ENCODE measurements at regions not wholly inside any gene's neighbourhood (a gene's known extent, or its start where the extent isn't known, plus 50 kb on each side); places are given as distances from the start of the nearest gene placed in this dataset.

GRCh38 chr2:52311862-52312261 is 1279.9 kb upstream of the NRXN1 start:
- no peak overlapping the region for H3K4me3 ChIP-seq
- no peak for DNase-seq
- no peaks in the 10 kb centered on the region for H3K4me1 ChIP-seq
- H3K36me3 ChIP-seq, result no peaks in the 10 kb centered on the region
- TF ChIP-seq CTCF (IDR thresholded peaks at IDR 0.05) (no peak), POLR2A (IDR thresholded peaks at IDR 0.05) (no peak)
- no peaks in the 10 kb centered on the region for H3K9me3 ChIP-seq
- no peaks in the 10 kb centered on the region for H3K27me3 ChIP-seq
- H3K27ac ChIP-seq, result no peak overlapping the region

GRCh38 chr2:52308156-52308555 is 1276.2 kb upstream of the NRXN1 start:
- TF ChIP-seq POLR2A (IDR thresholded peaks at IDR 0.05), result no peak
- TF ChIP-seq CTCF (IDR thresholded peaks at IDR 0.05), result no peak
- Histone ChIP-seq H3K4me1 (no peaks in the 10 kb centered on the region), H3K4me3 (no peak overlapping the region), H3K27ac (no peak overlapping the region), H3K9me3 (peaks cover 0 to 6% (median 0%) of the 10 kb centered on the region in 4 donors), H3K36me3 (no peaks in the 10 kb centered on the region), H3K27me3 (no peaks in the 10 kb centered on the region)
- DNase-seq, result no peak

DNA sequence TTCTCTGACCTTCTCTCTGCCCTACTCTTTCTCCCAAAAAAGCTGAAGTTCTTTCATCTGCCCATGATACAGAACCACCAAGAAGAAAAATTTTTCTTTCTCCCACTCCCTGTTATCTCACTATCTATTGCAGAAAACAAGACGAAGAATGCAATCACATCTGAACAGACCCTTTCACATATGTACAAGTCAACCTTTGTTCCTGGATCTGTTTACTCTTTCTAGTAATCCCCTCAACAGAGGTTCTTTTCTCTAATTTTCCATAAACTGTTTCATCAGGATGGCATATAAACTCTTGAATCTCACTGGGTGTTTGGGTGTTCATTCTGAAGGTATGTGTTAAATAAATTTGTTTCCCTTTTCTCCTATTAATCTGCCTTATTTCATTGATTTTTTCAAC is 1262.7 kb upstream of the NRXN1 start:
- Histone ChIP-seq H3K27me3 (no peaks in the 10 kb centered on the region), H3K27ac (no peak overlapping the region), H3K9me3 (peaks cover 0 to 7% (median 0%) of the 10 kb centered on the region in 4 donors), H3K4me3 (no peak overlapping the region), H3K4me1 (no peaks in the 10 kb centered on the region), H3K36me3 (no peaks in the 10 kb centered on the region)
- no peak for DNase-seq
- TF ChIP-seq POLR2A (IDR thresholded peaks at IDR 0.05) (no peak), CTCF (IDR thresholded peaks at IDR 0.05) (no peak)

GRCh38 chr2:52292801-52293200 is 1260.9 kb upstream of the NRXN1 start:
- Histone ChIP-seq H3K27me3 (no peaks in the 10 kb centered on the region), H3K4me1 (no peaks in the 10 kb centered on the region), H3K9me3 (no peaks in the 10 kb centered on the region), H3K36me3 (no peaks in the 10 kb centered on the region), H3K27ac (no peak overlapping the region), H3K4me3 (no peak overlapping the region)
- TF ChIP-seq POLR2A (IDR thresholded peaks at IDR 0.05) (no peak), CTCF (IDR thresholded peaks at IDR 0.05) (no peak)
- DNase-seq, result no peak

DNA sequence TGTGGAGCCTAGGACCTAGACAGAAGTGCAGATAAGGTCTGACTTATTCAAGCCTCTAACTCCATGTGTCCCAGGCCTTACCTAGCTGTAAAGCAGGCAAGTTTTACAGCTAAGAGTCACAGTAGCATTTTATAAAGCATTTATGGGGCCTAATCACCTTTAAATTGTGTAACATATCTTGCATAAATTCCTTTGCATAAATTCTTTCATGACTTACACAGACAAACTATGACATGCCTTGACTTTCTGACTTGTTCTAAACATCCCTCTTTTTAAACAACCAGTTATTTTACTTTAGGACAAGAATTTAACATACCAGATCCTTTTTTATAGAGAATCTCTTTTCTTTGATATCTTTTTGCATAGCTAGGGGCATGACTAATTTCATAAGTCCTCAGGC is 1257.8 kb upstream of the NRXN1 start:
- Histone ChIP-seq H3K9me3 (no peaks in the 10 kb centered on the region), H3K4me3 (no peak overlapping the region), H3K36me3 (no peaks in the 10 kb centered on the region), H3K4me1 (no peaks in the 10 kb centered on the region), H3K27ac (no peak overlapping the region), H3K27me3 (no peaks in the 10 kb centered on the region)
- DNase-seq, result no peak
- TF ChIP-seq POLR2A (IDR thresholded peaks at IDR 0.05), result no peak
- no peak for TF ChIP-seq CTCF (IDR thresholded peaks at IDR 0.05)

GRCh38 chr2:52288596-52288995 is 1256.7 kb upstream of the NRXN1 start:
- TF ChIP-seq POLR2A (IDR thresholded peaks at IDR 0.05), result no peak
- TF ChIP-seq CTCF (IDR thresholded peaks at IDR 0.05), result no peak
- Histone ChIP-seq H3K27me3 (no peaks in the 10 kb centered on the region), H3K27ac (no peak overlapping the region), H3K4me3 (no peak overlapping the region), H3K4me1 (no peaks in the 10 kb centered on the region), H3K9me3 (no peaks in the 10 kb centered on the region), H3K36me3 (no peaks in the 10 kb centered on the region)
- no peak for DNase-seq

Measured in Peyer's patch (tissue), 4 donors.